ENCODE measurements at regions not wholly inside any gene's neighbourhood (a gene's known extent, or its start where the extent isn't known, plus 50 kb on each side); places are given as distances from the start of the nearest gene placed in this dataset.

- H4K20me1 ChIP-seq (ENCODE audit: insufficient read depth, poor library complexity, severe bottlenecking): no peaks in the 10 kb centered on the region
- DNase-seq (ENCODE audit: low spot score): no peak
- H3K4me1 ChIP-seq (ENCODE audit: insufficient read depth): no peaks in the 10 kb centered on the region
- H3K27ac ChIP-seq: no peak overlapping the region
- no peaks in the 10 kb centered on the region for H3K27me3 ChIP-seq
- H3K9me2 ChIP-seq (replicated peaks; ENCODE audit: insufficient read depth): no peaks in the 10 kb centered on the region
- 55% methylated on average over 4 of the region's 4 CpGs for WGBS (ENCODE audit: low lambda C conversion rate, missing lambda C conversion rate)
- H3K4me2 ChIP-seq: no peak overlapping the region
- no peaks in the 10 kb centered on the region for H3K79me2 ChIP-seq
- H2AFZ ChIP-seq: no peak overlapping the region
- TF ChIP-seq CTCF (IDR thresholded peaks at IDR 0.05; ENCODE audit: poor library complexity) (no peak), EZH2 (IDR thresholded peaks at IDR 0.05; ENCODE audit: borderline replicate concordance) (no peak), EZH2phosphoT487 (IDR thresholded peaks at IDR 0.05; ENCODE audit: low read depth, severe bottlenecking, unreplicated experiment) (no peak)
- no peak overlapping the region for H3K4me3 ChIP-seq
- no peaks in the 10 kb centered on the region for H3K36me3 ChIP-seq (replicated peaks; ENCODE audit: insufficient read depth, low read depth)
- no peaks in the 10 kb centered on the region for H3K9me3 ChIP-seq (ENCODE audit: low read depth)
Observed at GRCh38 chr13:54949735-54950134, 1921.1 kb downstream of the OLFM4 start.

- no peaks in the 10 kb centered on the region for H3K27me3 ChIP-seq
- no peaks in the 10 kb centered on the region for H3K9me2 ChIP-seq (replicated peaks; ENCODE audit: insufficient read depth)
- no peak for DNase-seq (ENCODE audit: low spot score)
- no peak overlapping the region for H3K4me3 ChIP-seq
- no peaks in the 10 kb centered on the region for H3K9me3 ChIP-seq (ENCODE audit: low read depth)
- H3K27ac ChIP-seq: no peak overlapping the region
- WGBS (ENCODE audit: low lambda C conversion rate, missing lambda C conversion rate): 87% methylated on average over 1 of the region's 1 CpG
- no peaks in the 10 kb centered on the region for H4K20me1 ChIP-seq (ENCODE audit: insufficient read depth, poor library complexity, severe bottlenecking)
- H2AFZ ChIP-seq: no peak overlapping the region
- no peaks in the 10 kb centered on the region for H3K4me1 ChIP-seq (ENCODE audit: insufficient read depth)
- H3K4me2 ChIP-seq: no peak overlapping the region
- no peaks in the 10 kb centered on the region for H3K79me2 ChIP-seq
- H3K36me3 ChIP-seq (replicated peaks; ENCODE audit: insufficient read depth, low read depth): no peaks in the 10 kb centered on the region
- no peak for TF ChIP-seq CTCF (IDR thresholded peaks at IDR 0.05; ENCODE audit: poor library complexity)
- no peak for TF ChIP-seq EZH2 (IDR thresholded peaks at IDR 0.05; ENCODE audit: borderline replicate concordance)
Observed at GRCh38 chr13:54950546-54950945, 1921.9 kb downstream of the OLFM4 start.

GRCh38 chr13:54953786-54954185 is 1925.2 kb downstream of the OLFM4 start:
- Histone ChIP-seq H3K4me1 (ENCODE audit: insufficient read depth) (no peaks in the 10 kb centered on the region), H4K20me1 (ENCODE audit: insufficient read depth, poor library complexity, severe bottlenecking) (no peaks in the 10 kb centered on the region), H3K27ac (no peak overlapping the region), H3K4me3 (no peak overlapping the region), H3K4me2 (no peak overlapping the region), H3K36me3 (replicated peaks; ENCODE audit: insufficient read depth, low read depth) (no peaks in the 10 kb centered on the region), H2AFZ (no peak overlapping the region), H3K9me2 (replicated peaks; ENCODE audit: insufficient read depth) (no peaks in the 10 kb centered on the region), H3K9me3 (ENCODE audit: low read depth) (no peaks in the 10 kb centered on the region), H3K79me2 (no peaks in the 10 kb centered on the region), H3K27me3 (no peaks in the 10 kb centered on the region)
- 89% methylated on average over 1 of the region's 1 CpG for WGBS (ENCODE audit: low lambda C conversion rate, missing lambda C conversion rate)
- DNase-seq (ENCODE audit: low spot score): no peak
- TF ChIP-seq EZH2phosphoT487 (IDR thresholded peaks at IDR 0.05; ENCODE audit: low read depth, severe bottlenecking, unreplicated experiment) (no peak), EZH2 (IDR thresholded peaks at IDR 0.05; ENCODE audit: borderline replicate concordance) (no peak), CTCF (IDR thresholded peaks at IDR 0.05; ENCODE audit: poor library complexity) (no peak)

GRCh38 chr13:54958781-54959180 is 1930.2 kb downstream of the OLFM4 start:
- Histone ChIP-seq H3K4me3 (no peak overlapping the region), H3K4me1 (ENCODE audit: insufficient read depth) (no peaks in the 10 kb centered on the region), H3K27ac (no peak overlapping the region), H3K9me2 (replicated peaks; ENCODE audit: insufficient read depth) (no peaks in the 10 kb centered on the region), H3K9me3 (ENCODE audit: low read depth) (no peaks in the 10 kb centered on the region), H3K27me3 (no peaks in the 10 kb centered on the region), H3K79me2 (no peaks in the 10 kb centered on the region), H2AFZ (no peak overlapping the region), H4K20me1 (ENCODE audit: insufficient read depth, poor library complexity, severe bottlenecking) (no peaks in the 10 kb centered on the region), H3K36me3 (replicated peaks; ENCODE audit: insufficient read depth, low read depth) (no peaks in the 10 kb centered on the region), H3K4me2 (no peak overlapping the region)
- WGBS (ENCODE audit: low lambda C conversion rate, missing lambda C conversion rate): 95% methylated on average over 12 of the region's 12 CpGs
- no peak for DNase-seq (ENCODE audit: low spot score)
- TF ChIP-seq EZH2 (IDR thresholded peaks at IDR 0.05; ENCODE audit: borderline replicate concordance) (no peak), CTCF (IDR thresholded peaks at IDR 0.05; ENCODE audit: poor library complexity) (no peak), EZH2phosphoT487 (IDR thresholded peaks at IDR 0.05; ENCODE audit: low read depth, severe bottlenecking, unreplicated experiment) (no peak)

Data from hepatocyte (in vitro differentiated cells).